Right lobe of liver (tissue), 6 donors: ENCODE measurements at regions not wholly inside any gene's neighbourhood (a gene's known extent, or its start where the extent isn't known, plus 50 kb on each side); places are given as distances from the start of the nearest gene placed in this dataset.
"Not testable (repeated sequence)": the region's sequence is repeated elsewhere in the genome, so short reads cannot be mapped to it uniquely, and the experiment has no call there.

Source experiments
- ATAC-seq, 4 donors: fragments of 200-7000 bp; cut with Tn5 transposase; one replicate each; pipeline ENCODE4 v1.9.1; 2020; ENCODE audit warnings: mild to moderate bottlenecking in 4 of 4, moderate library complexity in 4 of 4
- DNase-seq, 3 donors: peaks; one replicate each; pipeline ENCODE4 v3.0.0-alpha.2; 2020
- H3K27ac ChIP-seq, 3 donors: fragments of 200-600 bp; one replicate each; pipeline ENCODE4 v1.8.0; 2022
- H3K27me3 ChIP-seq, 2 donors: fragments of 200-600 bp; one replicate each; pipeline ENCODE4 v1.8.0; 2022
- H3K36me3 ChIP-seq, 4 donors: fragments of 200-600 bp; sonication (generic) in 1 of 4; one replicate each; pipeline versions ENCODE4 v1.5.1 to v1.8.0; 2017 to 2022; ENCODE audit warnings: control low read depth in 1 of 4
- H3K4me1 ChIP-seq, 4 donors: fragments of 200-600 bp; sonication (generic) in 1 of 4; one replicate each; pipeline versions ENCODE4 v1.5.1 to v1.8.0; 2017 to 2022; ENCODE audit warnings: control low read depth in 1 of 4
- H3K4me3 ChIP-seq, 3 donors: fragments of 200-600 bp; one replicate each; pipeline ENCODE4 v1.8.0; 2022
- H3K9me3 ChIP-seq, 4 donors: fragments of 200-600 bp; sonication (generic) in 1 of 4; one replicate each; pipeline versions ENCODE4 v1.5.1 to v1.8.0; 2017 to 2022; ENCODE audit warnings: control low read depth in 1 of 4
- CTCF ChIP-seq, 4 donors: fragments of 200-600 bp in 3 of 4; fragments of 450-650 bp in 1 of 4; IDR thresholded peaks; one replicate each; pipeline versions ENCODE4 v1.5.1 to v1.8.0; 2016 to 2022; ENCODE audit warnings: antibody characterized with exemption in 4 of 4, mild to moderate bottlenecking in 2 of 4
- WGBS: methylation state at CpG from one replicate; pipeline ENCODE4 v1.1.6; 2018; ENCODE audit warnings: low coverage, low lambda C conversion rate; ENCODE audit not compliant: insufficient coverage; ENCODE audit errors: missing lambda C conversion rate; 5-methylcytosine and 5-hydroxymethylcytosine counted together
- intact Hi-C, 2 donors: fragments of 100-400 bp; cut with DNase I; formaldehyde crosslinking; loops; one replicate each; pipeline versions ENCODE4 v1.11.2 to v1.14.1; 2022
- donor health status: DM: no; HTN: yes; CAD: no.
- donor health status: DM: no; HTN: no; CAD: no.
- donor health status: DM: no; HTN: no; CAD: no.
- donor health status: DM: no; HTN: yes; CAD: no.
- donor health status: DM: no; HTN: yes; CAD: no.

GRCh38 chr2:89957236-89957635 is 1265.8 kb downstream of the RPIA start:
- WGBS = 50% methylated on average over 2 of the region's 3 CpGs
- H3K36me3 ChIP-seq, H3K27ac ChIP-seq, DNase-seq, H3K27me3 ChIP-seq, H3K9me3 ChIP-seq, H3K4me1 ChIP-seq, H3K4me3 ChIP-seq, intact Hi-C loops: not testable (repeated sequence)
- ATAC-seq = peak; percentile 56 to 74 (median 68)
- TF ChIP-seq CTCF (IDR thresholded peaks at IDR 0.05) = peak; percentile 12 to 35 (median 24)

- H3K27me3 ChIP-seq, ATAC-seq, H3K36me3 ChIP-seq, H3K4me3 ChIP-seq, H3K4me1 ChIP-seq, intact Hi-C loops, DNase-seq, H3K9me3 ChIP-seq, H3K27ac ChIP-seq: not testable (repeated sequence)
- WGBS = 60% methylated on average over 2 of the region's 3 CpGs
Observed at GRCh38 chr2:89959729-89960378, 1268.4 kb downstream of the RPIA start.

GRCh38 chr2:89960570-89960969 is 1269.1 kb downstream of the RPIA start:
- H3K9me3 ChIP-seq, H3K4me1 ChIP-seq, H3K4me3 ChIP-seq, H3K27me3 ChIP-seq, H3K36me3 ChIP-seq, H3K27ac ChIP-seq, DNase-seq, ATAC-seq, intact Hi-C loops: not testable (repeated sequence)
- no CpG with 5 or more reads among the region's 2 CpGs for WGBS

- H3K4me1 ChIP-seq, H3K27ac ChIP-seq, intact Hi-C loops, H3K9me3 ChIP-seq, H3K4me3 ChIP-seq, DNase-seq, H3K36me3 ChIP-seq, H3K27me3 ChIP-seq, ATAC-seq: not testable (repeated sequence)
- no CpG with 5 or more reads among the region's 3 CpGs for WGBS
Observed at GRCh38 chr2:89968567-89968966, 1277.1 kb downstream of the RPIA start.

- ATAC-seq, H3K27ac ChIP-seq, intact Hi-C loops, H3K4me3 ChIP-seq, H3K9me3 ChIP-seq, H3K4me1 ChIP-seq, H3K27me3 ChIP-seq, DNase-seq, H3K36me3 ChIP-seq: not testable (repeated sequence)
- 40% methylated on average over 1 of the region's 4 CpGs for WGBS
Observed at GRCh38 chr2:89969190-89969589, 1277.7 kb downstream of the RPIA start.

GRCh38 chr2:89973849-89974248 is 1282.4 kb downstream of the RPIA start:
- H3K36me3 ChIP-seq, intact Hi-C loops, DNase-seq, H3K27ac ChIP-seq, H3K27me3 ChIP-seq, H3K9me3 ChIP-seq, H3K4me1 ChIP-seq, H3K4me3 ChIP-seq, ATAC-seq: not testable (repeated sequence)
- 49% methylated on average over 3 of the region's 3 CpGs for WGBS

GRCh38 chr2:89979826-89980537 is 1288.5 kb downstream of the RPIA start:
- DNase-seq, ATAC-seq, H3K27ac ChIP-seq, H3K9me3 ChIP-seq, H3K27me3 ChIP-seq, intact Hi-C loops, H3K4me3 ChIP-seq, H3K4me1 ChIP-seq, H3K36me3 ChIP-seq: not testable (repeated sequence)
- 32% methylated on average over 2 of the region's 2 CpGs for WGBS

- ATAC-seq, H3K9me3 ChIP-seq, H3K27me3 ChIP-seq, DNase-seq, intact Hi-C loops, H3K27ac ChIP-seq, H3K4me1 ChIP-seq, H3K4me3 ChIP-seq, H3K36me3 ChIP-seq: not testable (repeated sequence)
- WGBS = 30% methylated on average over 4 of the region's 4 CpGs
Observed at GRCh38 chr2:89982246-89982645, 1290.8 kb downstream of the RPIA start.

GRCh38 chr2:89985650-89986049 is 1294.2 kb downstream of the RPIA start:
- H3K36me3 ChIP-seq, H3K4me1 ChIP-seq, H3K4me3 ChIP-seq, intact Hi-C loops, H3K27ac ChIP-seq, H3K9me3 ChIP-seq, ATAC-seq, DNase-seq, H3K27me3 ChIP-seq: not testable (repeated sequence)
- no CpG with 5 or more reads among the region's 3 CpGs for WGBS

- intact Hi-C loops, ATAC-seq, H3K36me3 ChIP-seq, H3K4me3 ChIP-seq, H3K4me1 ChIP-seq, DNase-seq, H3K27me3 ChIP-seq, H3K9me3 ChIP-seq, H3K27ac ChIP-seq: not testable (repeated sequence)
- WGBS = 45% methylated on average over 4 of the region's 4 CpGs
Observed at GRCh38 chr2:89986532-89986931, 1295.1 kb downstream of the RPIA start.

- DNase-seq, intact Hi-C loops, H3K27ac ChIP-seq, H3K9me3 ChIP-seq, H3K27me3 ChIP-seq, H3K4me1 ChIP-seq, H3K4me3 ChIP-seq, ATAC-seq, H3K36me3 ChIP-seq: not testable (repeated sequence)
Observed at GRCh38 chr2:89996779-89997178, 1305.3 kb downstream of the RPIA start.
